GM19455 (cell line): ENCODE measurements at regions not wholly inside any gene's neighbourhood (a gene's known extent, or its start where the extent isn't known, plus 50 kb on each side); places are given as distances from the start of the nearest gene placed in this dataset.

Experiments
- ATAC-seq: cut with Tn5 transposase; IDR thresholded peaks from one replicate; pipeline ENCODE4 v1.9.1; 2021; ENCODE audit not compliant: unreplicated experiment

- ATAC-seq, result no peak
These were observed 113.6 kb downstream of the GALC start for GRCh38 chr14:87879389-87879788.

GRCh38 chr14:87878959-87879358, 114.0 kb downstream of the GALC start:
- ATAC-seq, result no peak

- ATAC-seq, result no peak
These were observed 115.1 kb downstream of the GALC start for GRCh38 chr14:87877877-87878276.

- no peak for ATAC-seq
These were observed 118.3 kb downstream of the GALC start for GRCh38 chr14:87874676-87875075.

- ATAC-seq, result no peak
These were observed 119.2 kb downstream of the GALC start for GRCh38 chr14:87873741-87874140.

- no peak for ATAC-seq
These were observed 123.1 kb downstream of the GALC start for GRCh38 chr14:87869619-87870583.

- ATAC-seq, result no peak
These were observed 124.1 kb downstream of the GALC start for GRCh38 chr14:87868920-87869319.

GRCh38 chr14:87866116-87866515, 126.9 kb downstream of the GALC start:
- no peak for ATAC-seq

GRCh38 chr14:87864356-87865270, 128.4 kb downstream of the GALC start:
- no peak for ATAC-seq

GRCh38 chr14:87863047-87863446, 129.9 kb downstream of the GALC start:
- no peak for ATAC-seq

GRCh38 chr14:87852107-87852506, 140.9 kb downstream of the GALC start:
- ATAC-seq, result no peak

GRCh38 chr14:87851190-87851589, 141.8 kb downstream of the GALC start:
- no peak for ATAC-seq

- no peak for ATAC-seq
These were observed 145.7 kb downstream of the GALC start for GRCh38 chr14:87847216-87847755.

GRCh38 chr14:87840906-87841305, 152.1 kb downstream of the GALC start:
- no peak for ATAC-seq

GRCh38 chr14:87838931-87839330, 154.1 kb downstream of the GALC start:
- ATAC-seq, result no peak

- no peak for ATAC-seq
These were observed 155.7 kb downstream of the GALC start for GRCh38 chr14:87837296-87837695.

- no peak for ATAC-seq
These were observed 158.4 kb downstream of the GALC start for GRCh38 chr14:87834594-87834993.

GRCh38 chr14:87833026-87833425, 160.0 kb downstream of the GALC start:
- no peak for ATAC-seq

- no peak for ATAC-seq
These were observed 162.4 kb downstream of the GALC start for GRCh38 chr14:87830443-87831096.

- ATAC-seq, result no peak
These were observed 163.4 kb downstream of the GALC start for GRCh38 chr14:87829543-87829942.

GRCh38 chr14:87824266-87824665, 168.7 kb downstream of the GALC start:
- ATAC-seq, result no peak
